ENCODE measurements at regions not wholly inside any gene's neighbourhood (a gene's known extent, or its start where the extent isn't known, plus 50 kb on each side); places are given as distances from the start of the nearest gene placed in this dataset.
"Not testable (repeated sequence)": the region's sequence is repeated elsewhere in the genome, so short reads cannot be mapped to it uniquely, and the experiment has no call there.

- no peak overlapping the region for H3K27ac ChIP-seq
- TF ChIP-seq CTCF (conservative IDR thresholded peaks at IDR 0.05): no peak
- TF ChIP-seq ZFX (IDR thresholded peaks at IDR 0.05): no peak
Measured at GRCh38 chr18:51503351-51503750, 305.9 kb upstream of the MEX3C start.

GRCh38 chr18:51506811-51507210 is 309.3 kb upstream of the MEX3C start:
- no peak overlapping the region for H3K27ac ChIP-seq
- TF ChIP-seq ZFX (IDR thresholded peaks at IDR 0.05) (no peak), CTCF (conservative IDR thresholded peaks at IDR 0.05) (no peak)

- not testable (repeated sequence) for H3K27ac ChIP-seq
Measured at GRCh38 chr18:51508410-51508809, 310.9 kb upstream of the MEX3C start.

- no peak for TF ChIP-seq ZFX (IDR thresholded peaks at IDR 0.05)
- TF ChIP-seq CTCF (conservative IDR thresholded peaks at IDR 0.05): no peak
- H3K27ac ChIP-seq: no peak overlapping the region
Measured at GRCh38 chr18:51510020-51510419, 312.5 kb upstream of the MEX3C start.

- no peak overlapping the region for H3K27ac ChIP-seq
- TF ChIP-seq CTCF (conservative IDR thresholded peaks at IDR 0.05) (no peak), ZFX (IDR thresholded peaks at IDR 0.05) (no peak)
Measured at GRCh38 chr18:51513517-51513916, 316.0 kb upstream of the MEX3C start.

GRCh38 chr18:51514128-51514527 is 316.6 kb upstream of the MEX3C start:
- no peak overlapping the region for H3K27ac ChIP-seq
- TF ChIP-seq CTCF (conservative IDR thresholded peaks at IDR 0.05): no peak
- TF ChIP-seq ZFX (IDR thresholded peaks at IDR 0.05): no peak

GRCh38 chr18:51516478-51517038 is 319.1 kb upstream of the MEX3C start:
- TF ChIP-seq CTCF (conservative IDR thresholded peaks at IDR 0.05) (no peak), ZFX (IDR thresholded peaks at IDR 0.05) (no peak)
- H3K27ac ChIP-seq: no peak overlapping the region

GRCh38 chr18:51519571-51519970 is 322.1 kb upstream of the MEX3C start:
- TF ChIP-seq CTCF (conservative IDR thresholded peaks at IDR 0.05) (no peak), ZFX (IDR thresholded peaks at IDR 0.05) (no peak)
- no peak overlapping the region for H3K27ac ChIP-seq

All from C4-2B (cell line).